ENCODE measurements at regions not wholly inside any gene's neighbourhood (a gene's known extent, or its start where the extent isn't known, plus 50 kb on each side); places are given as distances from the start of the nearest gene placed in this dataset.

DNA sequence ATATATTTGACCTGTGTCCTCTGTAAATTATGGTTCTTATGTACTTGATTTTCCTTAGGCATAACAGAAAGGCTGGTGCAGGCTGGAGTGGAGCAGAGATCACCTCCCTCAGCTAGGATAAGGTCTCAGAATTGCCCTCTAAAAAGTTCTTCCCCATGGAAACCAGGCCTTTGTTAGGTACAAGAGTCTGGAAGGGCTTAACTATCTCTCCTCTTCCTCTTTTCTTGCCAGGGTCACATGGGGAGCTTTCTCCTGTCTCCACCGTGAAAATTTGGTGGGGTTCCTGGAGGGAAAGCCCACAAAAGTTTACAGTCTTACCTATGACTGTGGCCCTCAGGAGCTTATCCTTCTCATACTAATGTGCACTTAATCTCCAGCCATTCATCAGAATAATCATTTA lies 633.2 kb downstream of the MCTP2 start:
- TF ChIP-seq CHD2 (IDR thresholded peaks at IDR 0.05; ENCODE audit: low read depth, low read length) (no peak), POLR2A (IDR thresholded peaks at IDR 0.05; ENCODE audit: insufficient read depth in 1 of 2, low read depth in 2 of 2, low read length in 2 of 2) (no peak), ZNF567 (CRISPR knock-in tag; IDR thresholded peaks at IDR 0.05; ENCODE audit: borderline replicate concordance) (no peak), TCF7L2 (IDR thresholded peaks at IDR 0.05; ENCODE audit: low read depth, low read length) (no peak), MIER2 (CRISPR knock-in tag; IDR thresholded peaks at IDR 0.05) (no peak), CEBPB (IDR thresholded peaks at IDR 0.05; ENCODE audit: borderline replicate concordance, low read depth, low read length) (no peak), ESRRA (CRISPR knock-in tag; IDR thresholded peaks at IDR 0.05; ENCODE audit: low read depth) (no peak), HBP1 (CRISPR knock-in tag; IDR thresholded peaks at IDR 0.05; ENCODE audit: low read depth) (no peak), ZNF768 (CRISPR knock-in tag; IDR thresholded peaks at IDR 0.05) (no peak), SRF (IDR thresholded peaks at IDR 0.05; ENCODE audit: low read depth, low read length) (no peak)
- TF ChIP-seq, protein P1, sequence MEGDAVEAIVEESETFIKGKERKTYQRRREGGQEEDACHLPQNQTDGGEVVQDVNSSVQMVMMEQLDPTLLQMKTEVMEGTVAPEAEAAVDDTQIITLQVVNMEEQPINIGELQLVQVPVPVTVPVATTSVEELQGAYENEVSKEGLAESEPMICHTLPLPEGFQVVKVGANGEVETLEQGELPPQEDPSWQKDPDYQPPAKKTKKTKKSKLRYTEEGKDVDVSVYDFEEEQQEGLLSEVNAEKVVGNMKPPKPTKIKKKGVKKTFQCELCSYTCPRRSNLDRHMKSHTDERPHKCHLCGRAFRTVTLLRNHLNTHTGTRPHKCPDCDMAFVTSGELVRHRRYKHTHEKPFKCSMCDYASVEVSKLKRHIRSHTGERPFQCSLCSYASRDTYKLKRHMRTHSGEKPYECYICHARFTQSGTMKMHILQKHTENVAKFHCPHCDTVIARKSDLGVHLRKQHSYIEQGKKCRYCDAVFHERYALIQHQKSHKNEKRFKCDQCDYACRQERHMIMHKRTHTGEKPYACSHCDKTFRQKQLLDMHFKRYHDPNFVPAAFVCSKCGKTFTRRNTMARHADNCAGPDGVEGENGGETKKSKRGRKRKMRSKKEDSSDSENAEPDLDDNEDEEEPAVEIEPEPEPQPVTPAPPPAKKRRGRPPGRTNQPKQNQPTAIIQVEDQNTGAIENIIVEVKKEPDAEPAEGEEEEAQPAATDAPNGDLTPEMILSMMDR (CRISPR knock-in tag; IDR thresholded peaks at IDR 0.05), result no peak
- TF ChIP-seq, protein P2, sequence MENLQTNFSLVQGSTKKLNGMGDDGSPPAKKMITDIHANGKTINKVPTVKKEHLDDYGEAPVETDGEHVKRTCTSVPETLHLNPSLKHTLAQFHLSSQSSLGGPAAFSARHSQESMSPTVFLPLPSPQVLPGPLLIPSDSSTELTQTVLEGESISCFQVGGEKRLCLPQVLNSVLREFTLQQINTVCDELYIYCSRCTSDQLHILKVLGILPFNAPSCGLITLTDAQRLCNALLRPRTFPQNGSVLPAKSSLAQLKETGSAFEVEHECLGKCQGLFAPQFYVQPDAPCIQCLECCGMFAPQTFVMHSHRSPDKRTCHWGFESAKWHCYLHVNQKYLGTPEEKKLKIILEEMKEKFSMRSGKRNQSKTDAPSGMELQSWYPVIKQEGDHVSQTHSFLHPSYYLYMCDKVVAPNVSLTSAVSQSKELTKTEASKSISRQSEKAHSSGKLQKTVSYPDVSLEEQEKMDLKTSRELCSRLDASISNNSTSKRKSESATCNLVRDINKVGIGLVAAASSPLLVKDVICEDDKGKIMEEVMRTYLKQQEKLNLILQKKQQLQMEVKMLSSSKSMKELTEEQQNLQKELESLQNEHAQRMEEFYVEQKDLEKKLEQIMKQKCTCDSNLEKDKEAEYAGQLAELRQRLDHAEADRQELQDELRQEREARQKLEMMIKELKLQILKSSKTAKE (CRISPR knock-in tag; IDR thresholded peaks at IDR 0.05; ENCODE audit: borderline replicate concordance), result no peak
- TF ChIP-seq, protein P3, sequence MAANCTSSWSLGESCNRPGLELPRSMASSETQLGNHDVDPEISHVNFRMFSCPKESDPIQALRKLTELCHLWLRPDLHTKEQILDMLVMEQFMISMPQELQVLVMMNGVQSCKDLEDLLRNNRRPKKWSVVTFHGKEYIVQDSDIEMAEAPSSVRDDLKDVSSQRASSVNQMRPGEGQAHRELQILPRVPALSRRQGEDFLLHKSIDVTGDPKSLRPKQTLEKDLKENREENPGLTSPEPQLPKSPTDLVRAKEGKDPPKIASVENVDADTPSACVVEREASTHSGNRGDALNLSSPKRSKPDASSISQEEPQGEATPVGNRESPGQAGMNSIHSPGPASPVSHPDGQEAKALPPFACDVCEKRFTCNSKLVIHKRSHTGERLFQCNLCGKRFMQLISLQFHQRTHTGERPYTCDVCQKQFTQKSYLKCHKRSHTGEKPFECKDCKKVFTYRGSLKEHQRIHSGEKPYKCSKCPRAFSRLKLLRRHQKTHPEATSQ (CRISPR knock-in tag; IDR thresholded peaks at IDR 0.05; ENCODE audit: borderline replicate concordance), result no peak
